Type B pancreatic cell (in vitro differentiated cells): ENCODE measurements at regions not wholly inside any gene's neighbourhood (a gene's known extent, or its start where the extent isn't known, plus 50 kb on each side); places are given as distances from the start of the nearest gene placed in this dataset.

ENCODE experiments used
- DNase-seq: peaks from one replicate; pipeline ENCODE4 v3.0.0; 2021; ENCODE audit warnings: mixed read lengths; ENCODE audit not compliant: unreplicated experiment; ENCODE audit errors: extremely low spot score
- H3K27ac Mint-ChIP-seq: 2 replicates; pipeline ENCODE4 v1.8.0; 2021; ENCODE audit warnings: mild to moderate bottlenecking, mixed read lengths
- H3K27me3 Mint-ChIP-seq: 2 replicates; pipeline ENCODE4 v1.8.0; 2021; ENCODE audit warnings: mixed read lengths
- H3K36me3 Mint-ChIP-seq: 2 replicates; pipeline ENCODE4 v1.8.0; 2021; ENCODE audit warnings: mixed read lengths
- H3K4me1 Mint-ChIP-seq: one replicate; pipeline ENCODE4 v1.8.0; 2021; ENCODE audit warnings: mixed read lengths; ENCODE audit not compliant: unreplicated experiment
- H3K4me3 Mint-ChIP-seq: 2 replicates; pipeline ENCODE4 v1.8.0; 2021; ENCODE audit warnings: mild to moderate bottlenecking, mixed read lengths
- H3K9me3 Mint-ChIP-seq: 2 replicates; pipeline ENCODE4 v1.8.0; 2021; ENCODE audit warnings: mixed read lengths
- TF ChIP-seq, protein P1 (sequence below): fragments of 200-600 bp; sonication (generic); conservative IDR thresholded peaks from 2 replicates; pipeline ENCODE4 v1.5.0; 2021; ENCODE audit warnings: antibody characterized with exemption, mild to moderate bottlenecking

DNA sequence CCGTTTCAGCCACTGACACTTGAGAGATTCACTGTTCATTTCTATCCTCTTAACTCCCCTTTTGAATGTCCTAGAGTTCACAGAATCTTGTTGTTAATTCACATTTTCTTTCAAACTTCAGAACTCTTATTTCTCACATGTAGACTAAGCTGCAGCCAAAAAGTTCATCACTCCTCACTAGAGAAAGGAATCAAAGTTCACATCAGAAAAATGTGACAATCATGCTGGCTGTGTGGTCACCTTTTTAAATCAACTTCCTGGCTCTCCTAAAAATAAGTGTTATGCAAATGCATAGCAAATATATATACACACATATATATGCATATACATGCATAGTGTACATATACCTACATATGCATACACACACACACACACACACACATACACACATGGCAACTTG lies 123.0 kb downstream of the CBLN4 start:
- no peaks in the 10 kb centered on the region for H3K27me3 Mint-ChIP-seq
- no peaks in the 10 kb centered on the region for H3K36me3 Mint-ChIP-seq
- H3K27ac Mint-ChIP-seq = no peak overlapping the region
- H3K4me3 Mint-ChIP-seq = no peak overlapping the region
- no peaks in the 10 kb centered on the region for H3K4me1 Mint-ChIP-seq
- no peak for DNase-seq
- TF ChIP-seq, protein P1, sequence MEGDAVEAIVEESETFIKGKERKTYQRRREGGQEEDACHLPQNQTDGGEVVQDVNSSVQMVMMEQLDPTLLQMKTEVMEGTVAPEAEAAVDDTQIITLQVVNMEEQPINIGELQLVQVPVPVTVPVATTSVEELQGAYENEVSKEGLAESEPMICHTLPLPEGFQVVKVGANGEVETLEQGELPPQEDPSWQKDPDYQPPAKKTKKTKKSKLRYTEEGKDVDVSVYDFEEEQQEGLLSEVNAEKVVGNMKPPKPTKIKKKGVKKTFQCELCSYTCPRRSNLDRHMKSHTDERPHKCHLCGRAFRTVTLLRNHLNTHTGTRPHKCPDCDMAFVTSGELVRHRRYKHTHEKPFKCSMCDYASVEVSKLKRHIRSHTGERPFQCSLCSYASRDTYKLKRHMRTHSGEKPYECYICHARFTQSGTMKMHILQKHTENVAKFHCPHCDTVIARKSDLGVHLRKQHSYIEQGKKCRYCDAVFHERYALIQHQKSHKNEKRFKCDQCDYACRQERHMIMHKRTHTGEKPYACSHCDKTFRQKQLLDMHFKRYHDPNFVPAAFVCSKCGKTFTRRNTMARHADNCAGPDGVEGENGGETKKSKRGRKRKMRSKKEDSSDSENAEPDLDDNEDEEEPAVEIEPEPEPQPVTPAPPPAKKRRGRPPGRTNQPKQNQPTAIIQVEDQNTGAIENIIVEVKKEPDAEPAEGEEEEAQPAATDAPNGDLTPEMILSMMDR = no peak
- H3K9me3 Mint-ChIP-seq = peaks cover 4% of the 10 kb centered on the region

DNA sequence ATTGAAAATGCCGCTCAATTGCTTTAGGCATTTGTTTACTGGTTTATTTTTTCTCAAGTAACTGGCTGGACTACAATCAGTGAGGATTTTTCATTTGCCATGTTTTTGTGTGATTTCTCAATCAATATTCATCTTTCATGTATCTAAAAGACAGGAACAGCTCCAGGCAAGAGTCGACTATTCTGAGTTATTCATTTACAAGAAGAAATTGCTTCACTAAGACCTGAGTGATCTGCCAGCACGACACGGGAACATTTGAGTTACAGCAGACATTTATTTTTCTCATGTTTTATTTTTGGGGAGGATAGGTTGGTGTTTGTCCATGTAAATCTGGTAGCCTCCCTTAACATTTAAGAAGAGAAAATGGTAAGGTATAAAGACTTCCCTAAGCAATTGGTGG lies 124.1 kb downstream of the CBLN4 start:
- Mint-ChIP-seq H3K27me3 (no peaks in the 10 kb centered on the region), H3K4me3 (no peak overlapping the region), H3K36me3 (no peaks in the 10 kb centered on the region), H3K27ac (no peak overlapping the region), H3K4me1 (no peaks in the 10 kb centered on the region), H3K9me3 (peaks cover 4% of the 10 kb centered on the region)
- DNase-seq = no peak
- TF ChIP-seq, protein P1 = no peak

DNA sequence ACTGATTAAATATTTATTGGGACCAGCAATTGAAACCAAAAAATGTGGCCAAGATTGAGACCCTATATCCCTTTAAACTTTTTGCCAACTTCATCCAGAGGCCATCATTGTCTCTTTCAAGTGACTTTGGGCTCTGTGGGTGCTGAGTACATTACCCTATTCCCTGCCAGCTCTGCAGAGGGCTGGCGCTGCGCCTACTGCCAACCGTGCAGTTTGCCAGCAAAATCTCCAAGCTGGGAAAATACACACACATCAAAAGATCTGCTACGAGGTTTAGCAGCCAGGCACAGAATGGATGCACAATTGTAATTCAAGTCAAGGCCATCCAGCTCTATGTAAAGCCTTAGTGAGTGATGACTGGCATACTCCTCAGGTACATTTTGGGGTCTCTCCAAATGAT lies 125.0 kb downstream of the CBLN4 start:
- Mint-ChIP-seq H3K4me1 (no peaks in the 10 kb centered on the region), H3K27me3 (no peaks in the 10 kb centered on the region), H3K36me3 (no peaks in the 10 kb centered on the region), H3K4me3 (no peak overlapping the region), H3K27ac (no peak overlapping the region), H3K9me3 (peaks cover 4% of the 10 kb centered on the region)
- no peak for DNase-seq
- TF ChIP-seq, protein P1 = no peak

DNA sequence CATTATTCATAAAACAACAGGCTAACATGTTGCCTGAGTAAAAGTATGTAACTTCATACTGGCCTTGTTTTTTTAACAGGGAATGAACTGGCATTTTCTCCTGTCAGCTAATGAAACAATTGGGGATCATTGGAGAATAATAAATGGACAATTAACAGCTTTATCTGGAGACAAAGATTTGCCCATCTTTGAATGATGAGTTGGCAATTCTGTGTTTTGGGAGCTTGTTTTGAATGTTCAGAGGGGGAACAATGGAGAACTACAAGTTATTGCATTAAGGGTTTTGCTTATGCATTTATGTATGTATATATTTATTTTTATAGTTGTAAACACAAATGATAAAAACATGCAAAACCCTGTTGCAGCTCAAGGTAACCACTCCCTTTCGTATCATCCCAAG lies 150.3 kb downstream of the CBLN4 start:
- Mint-ChIP-seq H3K4me3 (no peak overlapping the region), H3K27me3 (no peaks in the 10 kb centered on the region), H3K9me3 (peaks cover 11% of the 10 kb centered on the region), H3K36me3 (no peaks in the 10 kb centered on the region), H3K4me1 (no peaks in the 10 kb centered on the region), H3K27ac (no peak overlapping the region)
- TF ChIP-seq, protein P1 = no peak
- no peak for DNase-seq

DNA sequence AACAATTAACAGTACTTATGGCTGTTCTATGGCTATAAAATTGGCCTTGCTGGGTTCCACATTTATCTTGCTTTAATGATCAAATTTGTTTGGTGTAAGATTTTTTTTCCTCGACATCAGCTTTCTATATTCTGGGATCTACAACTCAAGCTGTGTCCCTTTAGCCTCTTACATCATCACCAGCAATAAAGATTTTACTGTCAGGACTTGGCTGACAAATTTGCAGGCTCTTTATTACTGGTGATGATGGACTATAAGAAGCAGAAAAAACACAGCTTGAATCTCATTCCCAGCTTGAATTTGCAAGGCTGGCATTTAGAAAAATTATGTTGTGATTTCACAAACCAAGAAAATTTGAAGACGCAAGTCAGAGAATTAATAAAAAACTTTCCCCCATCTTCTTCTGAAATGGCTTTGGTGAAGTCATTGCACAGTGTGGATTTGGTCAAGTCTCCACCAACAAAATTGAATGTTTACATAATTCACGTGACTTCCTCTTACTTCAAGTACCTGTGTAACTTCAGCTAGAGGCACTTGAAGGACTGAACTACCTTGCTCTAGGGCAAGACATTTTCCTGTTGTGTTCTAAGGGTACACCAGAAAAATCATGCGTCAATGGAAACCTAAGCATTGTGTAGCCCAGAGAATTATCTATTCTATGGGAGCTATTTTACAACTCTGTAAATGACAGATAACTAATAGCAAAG lies 175.0 kb downstream of the CBLN4 start:
- peaks cover 5% of the 10 kb centered on the region for H3K9me3 Mint-ChIP-seq

More for the DNA sequence above, 175.0 kb downstream of the CBLN4 start:
- no peak for DNase-seq
- H3K36me3 Mint-ChIP-seq = no peaks in the 10 kb centered on the region
- TF ChIP-seq, protein P1 = no peak
- H3K27me3 Mint-ChIP-seq = no peaks in the 10 kb centered on the region
- H3K4me1 Mint-ChIP-seq = no peaks in the 10 kb centered on the region
- H3K27ac Mint-ChIP-seq = no peak overlapping the region
- no peak overlapping the region for H3K4me3 Mint-ChIP-seq
